Smooth muscle cell (in vitro differentiated cells): ENCODE measurements at regions not wholly inside any gene's neighbourhood (a gene's known extent, or its start where the extent isn't known, plus 50 kb on each side); places are given as distances from the start of the nearest gene placed in this dataset.
"Not testable (repeated sequence)": the region's sequence is repeated elsewhere in the genome, so short reads cannot be mapped to it uniquely, and the experiment has no call there.

ENCODE experiments used
- DNase-seq: peaks from one replicate; lab custom pipeline; 2025; ENCODE audit not compliant: unreplicated experiment; lab: John Stamatoyannopoulos, UW
- H2AFZ ChIP-seq: fragments of 200-600 bp; sonication (generic); 2 replicates; pipeline ENCODE4 v1.6.0; 2016; ENCODE audit warnings: antibody characterized with exemption, low read depth, mild to moderate bottlenecking
- H3F3A ChIP-seq: fragments of 200-600 bp; sonication (generic); 2 replicates; pipeline ENCODE4 v1.6.0; 2017; ENCODE audit warnings: antibody characterized with exemption, low read depth
- H3K27ac ChIP-seq: fragments of 200-600 bp; sonication (generic); 2 replicates; pipeline ENCODE4 v1.5.1; 2016; ENCODE audit warnings: low read depth, mild to moderate bottlenecking
- H3K27me3 ChIP-seq: fragments of 200-600 bp; sonication (generic); 2 replicates; pipeline ENCODE4 v1.6.1; 2016; ENCODE audit warnings: low read depth, mild to moderate bottlenecking
- H3K36me3 ChIP-seq: fragments of 200-600 bp; sonication (generic); 2 replicates; pipeline ENCODE4 v1.5.1; 2016; ENCODE audit warnings: low read depth
- H3K4me1 ChIP-seq: fragments of 200-600 bp; sonication (generic); 2 replicates; pipeline ENCODE4 v1.5.1; 2016; ENCODE audit warnings: low read depth
- H3K4me2 ChIP-seq: fragments of 200-600 bp; sonication (generic); 2 replicates; pipeline ENCODE4 v1.6.0; 2016; ENCODE audit warnings: mild to moderate bottlenecking
- H3K4me3 ChIP-seq: fragments of 200-600 bp; sonication (generic); 2 replicates; pipeline ENCODE4 v1.5.1; 2016; ENCODE audit warnings: mild to moderate bottlenecking
- H3K79me2 ChIP-seq: fragments of 200-600 bp; sonication (generic); 2 replicates; pipeline ENCODE4 v1.6.0; 2016; ENCODE audit warnings: low read depth, mild to moderate bottlenecking
- H3K9ac ChIP-seq: fragments of 200-600 bp; sonication (generic); 2 replicates; pipeline ENCODE4 v1.6.0; 2016; ENCODE audit warnings: low read depth
- H3K9me3 ChIP-seq: fragments of 200-600 bp; sonication (generic); replicated peaks from 2 replicates; pipeline ENCODE4 v1.5.1; 2016; ENCODE audit warnings: low read depth
- H4K20me1 ChIP-seq: fragments of 200-600 bp; sonication (generic); 2 replicates; pipeline ENCODE4 v1.6.0; 2016; ENCODE audit warnings: low read depth
- WGBS: methylation state at CpG from one replicate; pipeline ENCODE4 v1.1.7; 2016; ENCODE audit warnings: low lambda C conversion rate; 5-methylcytosine and 5-hydroxymethylcytosine counted together
- TF ChIP-seq, protein P1 (sequence below): fragments of 200-600 bp; sonication (generic); IDR thresholded peaks from 2 replicates; pipeline ENCODE4 v1.5.1; 2017; ENCODE audit warnings: borderline replicate concordance, mild to moderate bottlenecking, antibody characterized with exemption; ENCODE audit not compliant: insufficient read depth, poor library complexity, severe bottlenecking

GRCh38 chr4:33482773-33483172 lies 2761.5 kb downstream of the ARAP2 start:
- Histone ChIP-seq H3K27ac (no peak overlapping the region), H3K4me2 (no peak overlapping the region), H3F3A (no peaks in the 10 kb centered on the region), H3K9ac (no peak overlapping the region), H3K79me2 (no peaks in the 10 kb centered on the region), H3K4me3 (no peak overlapping the region), H4K20me1 (no peaks in the 10 kb centered on the region), H3K4me1 (no peaks in the 10 kb centered on the region), H3K36me3 (no peaks in the 10 kb centered on the region), H3K27me3 (no peaks in the 10 kb centered on the region), H3K9me3 (no peaks in the 10 kb centered on the region), H2AFZ (no peak overlapping the region)
- TF ChIP-seq, protein P1, sequence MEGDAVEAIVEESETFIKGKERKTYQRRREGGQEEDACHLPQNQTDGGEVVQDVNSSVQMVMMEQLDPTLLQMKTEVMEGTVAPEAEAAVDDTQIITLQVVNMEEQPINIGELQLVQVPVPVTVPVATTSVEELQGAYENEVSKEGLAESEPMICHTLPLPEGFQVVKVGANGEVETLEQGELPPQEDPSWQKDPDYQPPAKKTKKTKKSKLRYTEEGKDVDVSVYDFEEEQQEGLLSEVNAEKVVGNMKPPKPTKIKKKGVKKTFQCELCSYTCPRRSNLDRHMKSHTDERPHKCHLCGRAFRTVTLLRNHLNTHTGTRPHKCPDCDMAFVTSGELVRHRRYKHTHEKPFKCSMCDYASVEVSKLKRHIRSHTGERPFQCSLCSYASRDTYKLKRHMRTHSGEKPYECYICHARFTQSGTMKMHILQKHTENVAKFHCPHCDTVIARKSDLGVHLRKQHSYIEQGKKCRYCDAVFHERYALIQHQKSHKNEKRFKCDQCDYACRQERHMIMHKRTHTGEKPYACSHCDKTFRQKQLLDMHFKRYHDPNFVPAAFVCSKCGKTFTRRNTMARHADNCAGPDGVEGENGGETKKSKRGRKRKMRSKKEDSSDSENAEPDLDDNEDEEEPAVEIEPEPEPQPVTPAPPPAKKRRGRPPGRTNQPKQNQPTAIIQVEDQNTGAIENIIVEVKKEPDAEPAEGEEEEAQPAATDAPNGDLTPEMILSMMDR = no peak
- 100% methylated on average over 1 of the region's 1 CpG for WGBS
- DNase-seq = no peak

DNA sequence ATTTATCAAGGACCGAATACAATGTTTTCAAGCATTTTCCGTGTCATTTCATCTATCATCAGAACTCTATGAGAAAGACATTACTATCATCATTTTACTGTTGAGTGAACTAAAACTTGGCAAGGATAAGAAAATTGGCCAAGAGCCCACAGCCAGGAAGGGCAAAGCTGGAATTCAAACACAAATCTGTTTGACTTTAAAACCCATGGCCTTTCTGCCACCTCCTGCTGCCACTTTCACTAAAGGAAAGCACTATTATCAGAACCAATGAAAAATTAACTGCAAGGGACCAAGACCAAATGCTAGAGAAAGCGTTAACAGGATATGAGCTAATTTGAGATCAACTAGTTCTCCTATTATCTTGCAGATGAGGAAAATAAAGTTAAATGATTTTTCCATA lies 2759.2 kb downstream of the ARAP2 start:
- Histone ChIP-seq H3K9ac (no peak overlapping the region), H3K27ac (no peak overlapping the region), H3K9me3 (no peaks in the 10 kb centered on the region), H3K4me3 (no peak overlapping the region), H2AFZ (no peak overlapping the region), H3K27me3 (no peaks in the 10 kb centered on the region), H3K79me2 (no peaks in the 10 kb centered on the region), H4K20me1 (no peaks in the 10 kb centered on the region), H3K4me1 (no peaks in the 10 kb centered on the region), H3K36me3 (no peaks in the 10 kb centered on the region), H3K4me2 (no peak overlapping the region), H3F3A (no peaks in the 10 kb centered on the region)
- TF ChIP-seq, protein P1 = no peak
- 89% methylated on average over 3 of the region's 3 CpGs for WGBS
- DNase-seq = no peak

DNA sequence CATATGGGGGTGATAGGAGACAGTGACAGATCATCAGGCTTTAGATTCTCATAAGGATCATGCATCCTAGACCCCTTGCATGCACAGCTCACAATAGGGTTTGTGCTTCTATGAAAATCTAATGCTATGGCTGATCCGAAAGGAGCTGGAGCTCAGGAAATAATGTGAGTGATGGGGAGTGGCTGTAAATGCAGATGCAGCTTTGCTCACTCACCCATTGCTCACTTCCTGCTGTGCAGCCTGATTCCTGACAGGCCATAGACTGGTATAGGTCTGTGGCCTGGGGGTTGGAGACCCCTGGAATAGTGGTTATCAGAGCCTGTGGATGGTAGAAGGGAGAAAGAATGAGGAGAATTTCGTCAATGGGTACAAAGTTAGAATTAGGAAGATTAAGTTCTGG lies 2751.1 kb downstream of the ARAP2 start:
- no peaks in the 10 kb centered on the region for H3F3A ChIP-seq
- no peak overlapping the region for H3K4me3 ChIP-seq
- no peaks in the 10 kb centered on the region for H4K20me1 ChIP-seq
- H3K79me2 ChIP-seq = no peaks in the 10 kb centered on the region
- H3K27ac ChIP-seq = no peak overlapping the region
- no peak for DNase-seq
- TF ChIP-seq, protein P1 = no peak
- H3K9ac ChIP-seq = no peak overlapping the region
- no peaks in the 10 kb centered on the region for H3K9me3 ChIP-seq
- H2AFZ ChIP-seq = no peak overlapping the region
- no peak overlapping the region for H3K4me2 ChIP-seq
- 87% methylated on average over 2 of the region's 2 CpGs for WGBS
- H3K4me1 ChIP-seq = no peaks in the 10 kb centered on the region
- H3K36me3 ChIP-seq = no peaks in the 10 kb centered on the region
- H3K27me3 ChIP-seq = no peaks in the 10 kb centered on the region

GRCh38 chr4:33494150-33494549 lies 2750.2 kb downstream of the ARAP2 start:
- H3K4me2 ChIP-seq = no peak overlapping the region
- no peaks in the 10 kb centered on the region for H3K79me2 ChIP-seq
- H3K36me3 ChIP-seq = no peaks in the 10 kb centered on the region
- H3F3A ChIP-seq = no peaks in the 10 kb centered on the region
- no peak for DNase-seq
- H3K9ac ChIP-seq = no peak overlapping the region
- H3K27ac ChIP-seq = no peak overlapping the region
- 90% methylated on average over 2 of the region's 2 CpGs for WGBS
- H4K20me1 ChIP-seq = no peaks in the 10 kb centered on the region
- H3K27me3 ChIP-seq = no peaks in the 10 kb centered on the region
- no peak overlapping the region for H3K4me3 ChIP-seq
- H2AFZ ChIP-seq = no peak overlapping the region
- TF ChIP-seq, protein P1 = no peak
- H3K4me1 ChIP-seq = no peaks in the 10 kb centered on the region
- no peaks in the 10 kb centered on the region for H3K9me3 ChIP-seq

GRCh38 chr4:33501587-33501986 lies 2742.7 kb downstream of the ARAP2 start:
- H3K27ac ChIP-seq, H4K20me1 ChIP-seq: not testable (repeated sequence)
- 94% methylated on average over 6 of the region's 6 CpGs for WGBS

More at GRCh38 chr4:33501587-33501986, 2742.7 kb downstream of the ARAP2 start:
- H3F3A ChIP-seq, H3K4me1 ChIP-seq, DNase-seq, H3K79me2 ChIP-seq, H2AFZ ChIP-seq, H3K4me2 ChIP-seq, H3K27me3 ChIP-seq, H3K9me3 ChIP-seq, H3K4me3 ChIP-seq, H3K9ac ChIP-seq, H3K36me3 ChIP-seq: not testable (repeated sequence)
